Esophagus muscularis mucosa (tissue), 4 donors: ENCODE measurements at regions not wholly inside any gene's neighbourhood (a gene's known extent, or its start where the extent isn't known, plus 50 kb on each side); places are given as distances from the start of the nearest gene placed in this dataset.

Source experiments
- EP300 ChIP-seq: sonication (generic); formaldehyde crosslinking; IDR thresholded peaks from one replicate; pipeline ENCODE4 v1.6.1; 2017; ENCODE audit warnings: antibody characterized with exemption
- POLR2A ChIP-seq: fragments of 450-650 bp; IDR thresholded peaks from one replicate; pipeline ENCODE4 v1.6.1; 2017; ENCODE audit warnings: antibody characterized with exemption, moderate library complexity, mild to moderate bottlenecking, low read depth
- POLR2AphosphoS5 ChIP-seq, 2 donors: sonication (generic); formaldehyde crosslinking; IDR thresholded peaks; one replicate each; pipeline ENCODE4 v1.6.1; 2017; ENCODE audit warnings: antibody characterized with exemption in 2 of 2
- TF ChIP-seq, protein P1 (sequence below), 3 experiments: fragments of 200-600 bp in 2 of 3; fragments of 450-650 bp in 1 of 3; sonication (generic) in 2 of 3; IDR thresholded peaks; one replicate each; pipeline ENCODE4 v1.5.1; 2017 to 2019; ENCODE audit warnings: antibody characterized with exemption in 3 of 3, mild to moderate bottlenecking in 2 of 3, moderate library complexity in 1 of 3

DNA sequence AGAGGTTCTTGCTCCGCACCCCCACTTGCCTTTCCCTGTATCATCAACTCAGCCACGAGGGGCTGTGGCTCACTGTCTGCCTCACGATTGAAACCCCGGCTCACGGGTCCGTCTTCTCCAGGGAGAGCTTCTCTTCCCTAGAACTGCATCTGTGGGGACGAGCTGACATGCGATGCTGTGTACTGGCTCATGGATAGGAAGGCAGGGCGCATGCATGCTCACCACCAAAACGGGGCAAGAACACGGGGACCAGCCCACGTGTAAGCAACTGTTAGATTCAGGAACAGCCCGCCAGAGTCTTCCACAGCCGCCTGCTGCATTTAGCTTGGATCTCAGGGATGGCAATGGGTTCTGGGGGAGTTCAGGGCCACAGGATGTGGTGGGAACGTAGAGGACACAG, 275.9 kb upstream of the CDH4 start:
- TF ChIP-seq POLR2A = no peak
- TF ChIP-seq, protein P1, sequence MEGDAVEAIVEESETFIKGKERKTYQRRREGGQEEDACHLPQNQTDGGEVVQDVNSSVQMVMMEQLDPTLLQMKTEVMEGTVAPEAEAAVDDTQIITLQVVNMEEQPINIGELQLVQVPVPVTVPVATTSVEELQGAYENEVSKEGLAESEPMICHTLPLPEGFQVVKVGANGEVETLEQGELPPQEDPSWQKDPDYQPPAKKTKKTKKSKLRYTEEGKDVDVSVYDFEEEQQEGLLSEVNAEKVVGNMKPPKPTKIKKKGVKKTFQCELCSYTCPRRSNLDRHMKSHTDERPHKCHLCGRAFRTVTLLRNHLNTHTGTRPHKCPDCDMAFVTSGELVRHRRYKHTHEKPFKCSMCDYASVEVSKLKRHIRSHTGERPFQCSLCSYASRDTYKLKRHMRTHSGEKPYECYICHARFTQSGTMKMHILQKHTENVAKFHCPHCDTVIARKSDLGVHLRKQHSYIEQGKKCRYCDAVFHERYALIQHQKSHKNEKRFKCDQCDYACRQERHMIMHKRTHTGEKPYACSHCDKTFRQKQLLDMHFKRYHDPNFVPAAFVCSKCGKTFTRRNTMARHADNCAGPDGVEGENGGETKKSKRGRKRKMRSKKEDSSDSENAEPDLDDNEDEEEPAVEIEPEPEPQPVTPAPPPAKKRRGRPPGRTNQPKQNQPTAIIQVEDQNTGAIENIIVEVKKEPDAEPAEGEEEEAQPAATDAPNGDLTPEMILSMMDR (IDR thresholded peaks at IDR 0.05) = no peak
- no peak for TF ChIP-seq POLR2AphosphoS5 (IDR thresholded peaks at IDR 0.05)
- no peak for TF ChIP-seq EP300
